ENCODE measurements at regions not wholly inside any gene's neighbourhood (a gene's known extent, or its start where the extent isn't known, plus 50 kb on each side); places are given as distances from the start of the nearest gene placed in this dataset.

GRCh38 chr5:79871364-79872120, 119.5 kb downstream of the MTX3 start:
- no peak for DNase-seq (ENCODE audit: low read depth in 3 of 3)

- DNase-seq (ENCODE audit: low read depth in 3 of 3): no peak
These were observed 122.8 kb downstream of the MTX3 start for GRCh38 chr5:79868163-79868670.

GRCh38 chr5:79865579-79865978, 125.5 kb downstream of the MTX3 start:
- no peak for DNase-seq (ENCODE audit: low read depth in 3 of 3)

- no peak for DNase-seq (ENCODE audit: low read depth in 3 of 3)
These were observed 126.7 kb downstream of the MTX3 start for GRCh38 chr5:79864364-79864763.

- no peak for DNase-seq (ENCODE audit: low read depth in 3 of 3)
These were observed 131.5 kb downstream of the MTX3 start for GRCh38 chr5:79859588-79859987.

- no peak for DNase-seq (ENCODE audit: low read depth in 3 of 3)
These were observed 132.7 kb downstream of the MTX3 start for GRCh38 chr5:79858410-79858723.

GRCh38 chr5:79857714-79858409, 133.2 kb downstream of the MTX3 start:
- DNase-seq (ENCODE audit: low read depth in 3 of 3): peak; percentile 46 to 65 (median 59)

- no peak for DNase-seq (ENCODE audit: low read depth in 3 of 3)
These were observed 134.5 kb downstream of the MTX3 start for GRCh38 chr5:79856456-79857055.

- no peak for DNase-seq (ENCODE audit: low read depth in 3 of 3)
These were observed 137.2 kb downstream of the MTX3 start for GRCh38 chr5:79853676-79854418.

GRCh38 chr5:79853028-79853427, 138.0 kb downstream of the MTX3 start:
- no peak for DNase-seq (ENCODE audit: low read depth in 3 of 3)

GRCh38 chr5:79851391-79851863, 139.6 kb downstream of the MTX3 start:
- DNase-seq (ENCODE audit: low read depth in 3 of 3): no peak

GRCh38 chr5:79850941-79851340, 140.1 kb downstream of the MTX3 start:
- DNase-seq (ENCODE audit: low read depth in 3 of 3): no peak

GRCh38 chr5:79850316-79850822, 140.7 kb downstream of the MTX3 start:
- DNase-seq (ENCODE audit: low read depth in 3 of 3): no peak

GRCh38 chr5:79849486-79850315, 141.4 kb downstream of the MTX3 start:
- no peak for DNase-seq (ENCODE audit: low read depth in 3 of 3)

Measured in stimulated activated CD4-positive, alpha-beta T cell treated with anti-CD3 and anti-CD28 coated beads, TNF-alpha, amount 100 ng/mL, for 4 hours (primary cell).